ENCODE measurements at regions not wholly inside any gene's neighbourhood (a gene's known extent, or its start where the extent isn't known, plus 50 kb on each side); places are given as distances from the start of the nearest gene placed in this dataset.

DNA sequence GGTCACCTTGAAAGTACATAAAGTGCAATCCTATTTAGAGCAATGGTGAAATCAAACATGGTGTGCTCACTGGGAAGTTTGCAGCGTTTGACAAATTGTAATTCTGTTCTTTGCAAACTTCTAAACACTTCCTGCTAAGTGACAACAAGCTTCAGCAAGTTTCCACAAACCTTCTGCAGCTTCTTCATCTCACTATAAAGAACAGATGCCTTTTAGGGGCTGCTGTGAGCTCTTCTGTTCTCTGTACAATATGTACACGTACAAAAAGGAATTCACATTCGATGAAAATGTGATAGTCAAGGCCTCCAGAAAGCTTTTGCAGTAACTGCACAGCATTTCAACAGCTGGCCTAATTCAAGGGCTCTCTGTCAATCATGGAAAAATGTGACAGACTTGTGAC is 543.1 kb downstream of the CETN3 start:
- TF ChIP-seq, protein P1, sequence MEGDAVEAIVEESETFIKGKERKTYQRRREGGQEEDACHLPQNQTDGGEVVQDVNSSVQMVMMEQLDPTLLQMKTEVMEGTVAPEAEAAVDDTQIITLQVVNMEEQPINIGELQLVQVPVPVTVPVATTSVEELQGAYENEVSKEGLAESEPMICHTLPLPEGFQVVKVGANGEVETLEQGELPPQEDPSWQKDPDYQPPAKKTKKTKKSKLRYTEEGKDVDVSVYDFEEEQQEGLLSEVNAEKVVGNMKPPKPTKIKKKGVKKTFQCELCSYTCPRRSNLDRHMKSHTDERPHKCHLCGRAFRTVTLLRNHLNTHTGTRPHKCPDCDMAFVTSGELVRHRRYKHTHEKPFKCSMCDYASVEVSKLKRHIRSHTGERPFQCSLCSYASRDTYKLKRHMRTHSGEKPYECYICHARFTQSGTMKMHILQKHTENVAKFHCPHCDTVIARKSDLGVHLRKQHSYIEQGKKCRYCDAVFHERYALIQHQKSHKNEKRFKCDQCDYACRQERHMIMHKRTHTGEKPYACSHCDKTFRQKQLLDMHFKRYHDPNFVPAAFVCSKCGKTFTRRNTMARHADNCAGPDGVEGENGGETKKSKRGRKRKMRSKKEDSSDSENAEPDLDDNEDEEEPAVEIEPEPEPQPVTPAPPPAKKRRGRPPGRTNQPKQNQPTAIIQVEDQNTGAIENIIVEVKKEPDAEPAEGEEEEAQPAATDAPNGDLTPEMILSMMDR (IDR thresholded peaks at IDR 0.05) = no peak
- TF ChIP-seq POLR2A (IDR thresholded peaks at IDR 0.05) (no peak), POLR2AphosphoS5 (IDR thresholded peaks at IDR 0.05) (no peak)
